Thyroid gland (tissue), 4 donors: ENCODE measurements at regions not wholly inside any gene's neighbourhood (a gene's known extent, or its start where the extent isn't known, plus 50 kb on each side); places are given as distances from the start of the nearest gene placed in this dataset.

Source experiments
- CTCF ChIP-seq, 6 experiments: fragments of 200-600 bp in 3 of 6; fragments of 450-650 bp in 3 of 6; sonication (generic) in 3 of 6; IDR thresholded peaks; one replicate each; pipeline ENCODE4 v1.5.1; 2016 to 2019; ENCODE audit warnings: antibody characterized with exemption in 6 of 6, mild to moderate bottlenecking in 2 of 6, inconsistent platforms in 1 of 6, moderate library complexity in 1 of 6
- POLR2A ChIP-seq, 2 donors: fragments of 450-650 bp; IDR thresholded peaks; one replicate each; pipeline ENCODE4 v1.6.1; 2017; ENCODE audit warnings: antibody characterized with exemption in 2 of 2, mild to moderate bottlenecking in 2 of 2, moderate library complexity in 1 of 2

GRCh38 chr14:51396222-51396815 is 156.3 kb downstream of the TMX1 start:
- TF ChIP-seq CTCF (IDR thresholded peaks at IDR 0.05): no peak
- no peak for TF ChIP-seq POLR2A (IDR thresholded peaks at IDR 0.05)
